Kidney (tissue), 13 donors: ENCODE measurements at regions not wholly inside any gene's neighbourhood (a gene's known extent, or its start where the extent isn't known, plus 50 kb on each side); places are given as distances from the start of the nearest gene placed in this dataset.

Source experiments
- DNase-seq, 5 donors: peaks; one replicate each; pipeline ENCODE4 v3.0.0-alpha.2; 2013 to 2020
- FAIRE-seq: peaks from 2 replicates; lab custom pipeline; 2012; peaks lifted over from hg19 to GRCh38; lab: Jason Lieb, UNC
- H3K27ac ChIP-seq, 2 donors: one replicate each; pipeline ENCODE4 v1.7.0; 2013; ENCODE audit warnings: low read depth in 2 of 2, low read length in 2 of 2, inconsistent platforms in 1 of 2
- H3K27me3 ChIP-seq: one replicate; pipeline ENCODE4 v1.7.1; 2013; ENCODE audit warnings: low read length, inconsistent platforms; ENCODE audit not compliant: control insufficient read depth, insufficient read depth
- H3K36me3 ChIP-seq, 3 donors: one replicate each; pipeline versions ENCODE4 v1.7.0 to v1.7.1; 2013; ENCODE audit warnings: low read length in 3 of 3, control low read depth in 1 of 3, inconsistent platforms in 1 of 3; ENCODE audit not compliant: insufficient read depth in 3 of 3, control insufficient read depth in 2 of 3
- H3K4me1 ChIP-seq, 3 donors: one replicate each; pipeline versions ENCODE4 v1.7.0 to v1.7.1; 2013; ENCODE audit warnings: low read length in 3 of 3, inconsistent platforms in 1 of 3, low read depth in 1 of 3; ENCODE audit not compliant: control insufficient read depth in 2 of 3, insufficient read depth in 2 of 3
- H3K4me3 ChIP-seq, 3 donors: one replicate each; pipeline versions ENCODE4 v1.7.0 to v1.8.1; 2013; ENCODE audit warnings: low read length in 3 of 3, control low read depth in 1 of 3, inconsistent platforms in 1 of 3
- H3K9ac ChIP-seq, 3 donors: one replicate each; pipeline versions ENCODE4 v1.7.0 to v1.7.1; 2013; ENCODE audit warnings: low read length in 3 of 3, control low read depth in 1 of 3, inconsistent platforms in 1 of 3
- H3K9me3 ChIP-seq, 3 donors: one replicate each; pipeline versions ENCODE4 v1.7.0 to v1.7.1; 2013; ENCODE audit warnings: low read length in 3 of 3, control low read depth in 1 of 3, inconsistent platforms in 1 of 3; ENCODE audit not compliant: control insufficient read depth in 2 of 3, insufficient read depth in 1 of 3
- intact Hi-C: fragments of 100-400 bp; cut with DNase I; formaldehyde crosslinking; loops from one replicate; pipeline ENCODE4 v1.11.1; 2022
- TF ChIP-seq, protein P1 (sequence below): IDR thresholded peaks from 3 replicates; pipeline ENCODE4 v1.5.1; 2012; ENCODE audit warnings: mild to moderate bottlenecking, moderate library complexity, borderline replicate concordance; ENCODE audit not compliant: insufficient read depth; ENCODE audit errors: extremely low read depth
- donor health status: control.
- donor health status: control.
- donor health status: control.
- donor health status: control.
- donor health status: control.
- donor health status: DM: yes; HTN: yes; CAD: no.
- donor health status: Normal renal cell carcinoma (clear cell type).

DNA sequence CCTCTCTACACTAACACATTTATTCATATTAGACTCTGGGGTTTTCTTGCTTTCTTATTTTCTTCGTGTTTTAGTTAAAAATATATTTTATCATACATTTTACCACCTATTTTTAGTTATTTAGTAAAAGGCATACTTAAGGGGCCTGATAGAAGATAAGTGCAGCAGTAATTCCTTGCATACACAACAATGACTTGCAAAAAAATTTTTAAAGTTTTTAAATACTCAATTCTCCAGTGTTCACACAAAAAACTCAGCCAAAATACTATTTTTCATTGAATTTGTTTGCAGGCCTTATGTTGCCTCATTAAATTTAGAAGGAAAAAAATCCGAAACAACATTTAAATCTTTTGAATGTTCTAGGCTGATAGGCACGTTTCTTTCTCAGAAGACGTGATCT is 2431.7 kb downstream of the PCDH9 start:
- TF ChIP-seq, protein P1, sequence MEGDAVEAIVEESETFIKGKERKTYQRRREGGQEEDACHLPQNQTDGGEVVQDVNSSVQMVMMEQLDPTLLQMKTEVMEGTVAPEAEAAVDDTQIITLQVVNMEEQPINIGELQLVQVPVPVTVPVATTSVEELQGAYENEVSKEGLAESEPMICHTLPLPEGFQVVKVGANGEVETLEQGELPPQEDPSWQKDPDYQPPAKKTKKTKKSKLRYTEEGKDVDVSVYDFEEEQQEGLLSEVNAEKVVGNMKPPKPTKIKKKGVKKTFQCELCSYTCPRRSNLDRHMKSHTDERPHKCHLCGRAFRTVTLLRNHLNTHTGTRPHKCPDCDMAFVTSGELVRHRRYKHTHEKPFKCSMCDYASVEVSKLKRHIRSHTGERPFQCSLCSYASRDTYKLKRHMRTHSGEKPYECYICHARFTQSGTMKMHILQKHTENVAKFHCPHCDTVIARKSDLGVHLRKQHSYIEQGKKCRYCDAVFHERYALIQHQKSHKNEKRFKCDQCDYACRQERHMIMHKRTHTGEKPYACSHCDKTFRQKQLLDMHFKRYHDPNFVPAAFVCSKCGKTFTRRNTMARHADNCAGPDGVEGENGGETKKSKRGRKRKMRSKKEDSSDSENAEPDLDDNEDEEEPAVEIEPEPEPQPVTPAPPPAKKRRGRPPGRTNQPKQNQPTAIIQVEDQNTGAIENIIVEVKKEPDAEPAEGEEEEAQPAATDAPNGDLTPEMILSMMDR, result no peak
- Histone ChIP-seq H3K27me3 (no peaks in the 10 kb centered on the region), H3K4me3 (no peak overlapping the region), H3K9ac (no peak overlapping the region), H3K4me1 (no peaks in the 10 kb centered on the region), H3K36me3 (no peaks in the 10 kb centered on the region), H3K9me3 (no peaks in the 10 kb centered on the region), H3K27ac (no peak overlapping the region)
- intact Hi-C loops, result no loop called here
- no peak for FAIRE-seq
- DNase-seq, result no peak

DNA sequence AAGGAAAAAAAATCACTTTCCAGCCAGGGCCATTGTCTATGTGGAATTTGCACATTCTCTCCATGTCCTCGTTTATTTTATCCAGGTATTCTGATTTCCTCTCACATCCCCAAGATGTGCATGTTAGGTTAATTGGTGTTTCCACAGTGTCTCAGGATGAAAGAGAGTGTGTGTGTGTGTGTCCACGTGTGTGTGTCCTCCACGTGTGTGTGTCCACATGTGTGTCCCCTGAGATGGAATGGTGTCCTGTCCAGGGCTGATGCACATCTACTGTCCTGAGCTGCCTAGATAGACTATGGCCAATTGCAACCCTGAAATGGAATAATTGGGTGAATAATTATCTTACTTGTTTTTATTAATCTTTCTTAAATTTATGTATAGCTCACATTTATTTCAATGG is 2436.5 kb downstream of the PCDH9 start:
- no peaks in the 10 kb centered on the region for H3K4me1 ChIP-seq
- H3K9ac ChIP-seq, result no peak overlapping the region
- H3K9me3 ChIP-seq, result no peaks in the 10 kb centered on the region
- DNase-seq, result no peak
- no peak overlapping the region for H3K4me3 ChIP-seq
- no peak overlapping the region for H3K27ac ChIP-seq
- no peaks in the 10 kb centered on the region for H3K36me3 ChIP-seq
- FAIRE-seq, result no peak
- intact Hi-C loops, result no loop called here
- H3K27me3 ChIP-seq, result no peaks in the 10 kb centered on the region
- TF ChIP-seq, protein P1, result no peak

DNA sequence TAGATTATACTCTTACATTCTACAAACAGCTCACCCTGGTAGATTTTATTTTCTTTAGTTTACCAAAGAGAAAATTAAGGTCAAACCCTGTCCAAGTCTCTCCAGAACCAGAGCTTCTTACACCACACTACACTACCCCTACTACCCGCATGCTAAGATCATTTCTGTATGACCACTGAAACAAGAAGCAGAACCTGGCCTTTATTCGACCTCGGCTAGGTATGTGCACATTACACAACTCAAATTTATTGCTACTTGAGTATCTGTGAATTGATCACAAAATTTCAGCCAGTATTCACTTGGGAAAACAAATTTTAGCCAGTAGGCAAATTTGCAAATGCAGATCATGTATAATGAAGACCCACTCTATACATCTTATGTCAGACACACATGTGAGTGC is 2437.0 kb downstream of the PCDH9 start:
- Histone ChIP-seq H3K4me1 (no peaks in the 10 kb centered on the region), H3K27ac (no peak overlapping the region), H3K9me3 (no peaks in the 10 kb centered on the region), H3K27me3 (no peaks in the 10 kb centered on the region), H3K36me3 (no peaks in the 10 kb centered on the region), H3K4me3 (no peak overlapping the region), H3K9ac (no peak overlapping the region)
- DNase-seq (no peak), FAIRE-seq (no peak)
- TF ChIP-seq, protein P1, result no peak
- intact Hi-C loops, result no loop called here

GRCh38 chr13:64791373-64791772 is 2438.8 kb downstream of the PCDH9 start:
- intact Hi-C loops, result no loop called here
- no peak for DNase-seq

More at GRCh38 chr13:64791373-64791772, 2438.8 kb downstream of the PCDH9 start:
- no peaks in the 10 kb centered on the region for H3K4me1 ChIP-seq
- H3K4me3 ChIP-seq, result no peak overlapping the region
- FAIRE-seq, result no peak
- H3K9ac ChIP-seq, result no peak overlapping the region
- TF ChIP-seq, protein P1, result no peak
- no peaks in the 10 kb centered on the region for H3K27me3 ChIP-seq
- no peaks in the 10 kb centered on the region for H3K36me3 ChIP-seq
- no peak overlapping the region for H3K27ac ChIP-seq
- no peaks in the 10 kb centered on the region for H3K9me3 ChIP-seq
